Epithelial cell of esophagus (primary cell): ENCODE measurements at regions not wholly inside any gene's neighbourhood (a gene's known extent, or its start where the extent isn't known, plus 50 kb on each side); places are given as distances from the start of the nearest gene placed in this dataset.
"Not testable (repeated sequence)": the region's sequence is repeated elsewhere in the genome, so short reads cannot be mapped to it uniquely, and the experiment has no call there.

Source experiments
- DNase-seq: peaks from one replicate; pipeline ENCODE4 v3.0.0; 2010; ENCODE audit warnings: low read depth
- H3K4me3 ChIP-seq: 2 replicates; pipeline ENCODE4 v1.5.1; 2011; ENCODE audit warnings: mild to moderate bottlenecking, low read length, control low read depth
- TF ChIP-seq, protein P1 (sequence below): IDR thresholded peaks from 2 replicates; pipeline ENCODE4 v1.5.1; 2011; ENCODE audit warnings: low read depth, mild to moderate bottlenecking, low read length, control low read depth, inconsistent platforms; ENCODE audit not compliant: insufficient read depth; ENCODE audit errors: missing control alignments

DNA sequence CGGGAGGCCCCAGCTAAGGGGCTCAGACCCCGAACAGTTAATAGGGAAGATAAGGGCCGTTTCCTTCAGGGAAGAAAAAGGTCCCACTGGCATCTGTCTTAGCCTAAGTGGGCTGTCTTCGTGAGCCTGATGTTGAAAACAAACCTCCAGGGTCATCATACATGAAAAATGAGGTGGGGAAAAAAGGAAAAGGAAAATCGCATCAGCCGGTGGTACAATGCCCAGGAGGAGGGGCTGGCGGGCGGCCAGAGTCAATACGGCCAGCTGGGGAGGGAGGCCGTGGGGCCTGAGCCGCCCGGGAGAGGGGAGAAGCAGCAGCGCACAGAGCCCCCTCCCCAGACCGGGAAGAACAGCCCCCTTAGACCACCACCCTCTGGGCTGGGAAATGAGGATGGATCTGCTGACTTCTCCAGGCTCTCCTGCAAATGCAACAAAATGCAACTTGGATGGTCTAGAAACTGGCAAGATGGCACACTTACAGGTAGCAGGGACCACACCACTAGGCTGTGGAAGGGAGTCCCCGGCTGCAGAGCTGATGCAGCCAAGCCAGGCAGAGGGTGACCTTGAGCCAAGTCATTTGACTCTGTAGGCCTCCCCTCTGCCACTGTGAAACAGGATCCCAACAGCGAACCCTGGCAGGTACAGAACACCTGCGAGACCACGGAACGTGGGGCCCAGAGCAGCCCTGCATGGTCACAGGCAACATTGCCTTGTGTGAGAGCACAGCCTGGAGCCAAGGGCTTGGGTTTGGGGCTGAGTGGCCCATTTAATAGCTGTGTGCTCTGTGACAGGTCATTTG is 448.5 kb downstream of the SOX9 start:
- TF ChIP-seq, protein P1, sequence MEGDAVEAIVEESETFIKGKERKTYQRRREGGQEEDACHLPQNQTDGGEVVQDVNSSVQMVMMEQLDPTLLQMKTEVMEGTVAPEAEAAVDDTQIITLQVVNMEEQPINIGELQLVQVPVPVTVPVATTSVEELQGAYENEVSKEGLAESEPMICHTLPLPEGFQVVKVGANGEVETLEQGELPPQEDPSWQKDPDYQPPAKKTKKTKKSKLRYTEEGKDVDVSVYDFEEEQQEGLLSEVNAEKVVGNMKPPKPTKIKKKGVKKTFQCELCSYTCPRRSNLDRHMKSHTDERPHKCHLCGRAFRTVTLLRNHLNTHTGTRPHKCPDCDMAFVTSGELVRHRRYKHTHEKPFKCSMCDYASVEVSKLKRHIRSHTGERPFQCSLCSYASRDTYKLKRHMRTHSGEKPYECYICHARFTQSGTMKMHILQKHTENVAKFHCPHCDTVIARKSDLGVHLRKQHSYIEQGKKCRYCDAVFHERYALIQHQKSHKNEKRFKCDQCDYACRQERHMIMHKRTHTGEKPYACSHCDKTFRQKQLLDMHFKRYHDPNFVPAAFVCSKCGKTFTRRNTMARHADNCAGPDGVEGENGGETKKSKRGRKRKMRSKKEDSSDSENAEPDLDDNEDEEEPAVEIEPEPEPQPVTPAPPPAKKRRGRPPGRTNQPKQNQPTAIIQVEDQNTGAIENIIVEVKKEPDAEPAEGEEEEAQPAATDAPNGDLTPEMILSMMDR: no peak

DNA sequence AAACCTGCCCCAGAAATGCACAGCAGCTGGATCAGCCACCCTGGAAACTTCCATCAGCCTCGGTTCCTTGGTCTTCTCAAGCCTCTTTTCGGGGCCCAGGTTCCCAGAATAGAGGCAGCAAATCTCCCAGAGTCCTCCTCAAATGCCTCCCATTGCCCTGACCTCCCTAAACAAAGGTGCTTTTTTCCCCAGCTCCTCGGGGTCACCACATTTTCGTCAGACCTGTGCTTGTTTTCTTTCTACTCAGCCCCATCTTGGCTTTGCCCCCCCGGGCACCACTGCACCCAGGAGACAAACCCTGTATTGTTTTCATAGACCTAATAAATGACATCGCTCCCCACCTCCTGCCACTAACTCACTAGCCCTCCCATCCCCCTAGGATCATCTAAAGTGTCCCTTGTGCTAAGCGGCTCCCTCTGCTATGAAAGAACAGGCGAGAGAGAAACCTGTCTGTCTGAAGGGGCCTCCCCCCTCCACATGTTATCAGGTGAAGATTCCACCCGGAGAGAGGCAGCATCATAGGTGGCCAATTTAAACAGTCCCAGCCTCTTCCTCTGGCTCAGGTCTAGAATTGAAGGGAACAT is 451.1 kb downstream of the SOX9 start:
- TF ChIP-seq, protein P1: no peak
- DNase-seq: no peak
- no peak overlapping the region for H3K4me3 ChIP-seq

More for the DNA sequence above, 448.5 kb downstream of the SOX9 start:
- H3K4me3 ChIP-seq: no peak overlapping the region
- no peak for DNase-seq

DNA sequence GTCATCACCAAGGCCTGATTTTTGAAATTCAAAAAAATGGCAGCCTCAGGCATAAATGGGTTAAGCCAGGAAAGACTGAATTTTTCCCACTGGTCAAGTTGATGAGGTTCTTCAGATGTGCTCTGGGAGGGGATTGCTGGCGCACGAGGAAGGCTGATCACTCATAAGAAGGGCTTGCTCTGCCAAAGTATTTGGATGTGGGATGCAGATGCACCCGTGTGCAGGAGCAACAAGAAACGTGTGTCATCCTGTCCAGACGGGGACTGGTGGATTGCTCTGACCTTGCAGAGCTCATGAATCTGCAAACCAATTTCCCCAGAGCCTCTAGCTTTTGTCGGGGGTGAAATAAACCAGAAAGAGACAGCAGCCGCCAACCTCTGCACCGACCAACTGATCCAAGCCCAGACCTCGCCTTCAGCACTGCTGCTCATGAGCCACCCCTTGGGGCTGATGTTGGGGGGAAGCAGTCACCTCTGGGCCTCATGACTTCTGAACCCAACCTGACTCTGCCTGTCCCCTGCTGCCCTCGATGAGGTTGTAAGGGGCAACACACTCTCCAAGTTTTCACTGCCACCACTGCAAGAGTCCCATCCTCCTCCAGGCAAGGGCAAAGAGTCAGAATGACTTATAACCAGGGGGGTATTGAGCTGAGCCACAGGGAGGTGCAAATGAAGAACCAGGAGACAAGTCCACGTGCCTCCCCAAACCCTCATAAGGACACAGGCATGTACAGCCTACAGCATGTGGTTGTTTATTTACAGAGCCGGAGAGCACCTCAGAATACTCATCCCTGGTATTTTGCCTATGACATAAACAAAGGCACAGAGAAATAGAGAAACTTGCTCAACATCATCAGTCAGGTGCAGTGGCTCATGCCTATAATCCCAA is 452.0 kb downstream of the SOX9 start:
- no peak overlapping the region for H3K4me3 ChIP-seq
- DNase-seq: peak; percentile 18
- TF ChIP-seq, protein P1: no peak

DNA sequence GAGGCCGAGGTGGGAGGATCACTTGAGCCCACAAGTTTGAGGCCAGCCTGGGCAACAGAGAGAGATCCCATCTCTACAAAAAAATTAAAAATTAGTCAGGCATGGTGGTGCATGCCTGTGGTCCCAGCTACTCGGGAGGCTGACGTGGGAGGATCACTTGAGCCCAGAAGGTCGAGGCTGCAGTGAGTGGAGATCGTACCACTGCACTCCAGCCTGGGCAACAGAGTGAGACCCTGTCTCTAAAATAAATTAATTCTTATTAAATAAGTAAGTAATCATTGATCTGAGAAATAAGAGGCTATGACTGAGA is 452.6 kb downstream of the SOX9 start:
- not testable (repeated sequence) for H3K4me3 ChIP-seq, DNase-seq

DNA sequence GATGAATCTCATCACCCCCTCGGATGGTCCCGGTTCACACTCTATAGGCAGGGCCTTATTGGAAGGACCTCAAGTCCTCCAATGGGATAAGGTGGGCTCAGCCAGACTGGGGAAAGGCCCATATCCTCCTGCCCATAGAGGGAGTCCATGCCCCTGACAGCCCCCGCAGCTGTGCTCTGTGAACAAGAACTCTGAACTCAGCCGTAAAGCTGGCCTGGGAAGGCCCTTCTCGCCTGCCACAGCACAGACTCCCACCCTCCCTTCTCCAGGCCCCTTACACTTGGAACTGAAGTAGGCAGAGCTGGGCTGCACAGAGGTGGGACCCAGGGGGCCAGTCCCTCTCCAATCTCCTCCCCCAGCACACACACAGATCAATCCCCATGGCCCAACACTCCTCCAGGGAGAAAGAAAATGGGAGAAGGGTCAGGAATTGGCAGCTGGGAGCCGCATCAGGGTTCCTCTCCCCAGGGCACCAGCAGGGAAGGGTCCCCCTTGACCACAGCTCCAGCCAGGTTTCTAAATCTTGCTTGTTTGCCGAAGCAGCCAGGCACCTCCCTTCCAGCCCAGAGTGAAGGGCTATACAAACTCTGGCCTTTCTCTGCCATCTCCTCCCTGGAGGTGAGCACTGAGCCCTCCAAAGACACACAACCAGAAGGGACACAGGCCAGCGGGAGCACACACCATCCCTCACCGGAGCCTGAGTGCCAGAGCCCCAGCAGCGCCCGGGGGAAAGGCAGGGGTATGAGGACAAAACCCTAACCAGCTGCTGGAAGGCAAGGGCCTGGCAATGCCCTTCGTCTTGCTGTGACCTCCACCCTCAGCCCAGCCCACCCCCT is 454.1 kb downstream of the SOX9 start:
- H3K4me3 ChIP-seq: no peak overlapping the region
- TF ChIP-seq, protein P1: no peak
- DNase-seq: no peak

DNA sequence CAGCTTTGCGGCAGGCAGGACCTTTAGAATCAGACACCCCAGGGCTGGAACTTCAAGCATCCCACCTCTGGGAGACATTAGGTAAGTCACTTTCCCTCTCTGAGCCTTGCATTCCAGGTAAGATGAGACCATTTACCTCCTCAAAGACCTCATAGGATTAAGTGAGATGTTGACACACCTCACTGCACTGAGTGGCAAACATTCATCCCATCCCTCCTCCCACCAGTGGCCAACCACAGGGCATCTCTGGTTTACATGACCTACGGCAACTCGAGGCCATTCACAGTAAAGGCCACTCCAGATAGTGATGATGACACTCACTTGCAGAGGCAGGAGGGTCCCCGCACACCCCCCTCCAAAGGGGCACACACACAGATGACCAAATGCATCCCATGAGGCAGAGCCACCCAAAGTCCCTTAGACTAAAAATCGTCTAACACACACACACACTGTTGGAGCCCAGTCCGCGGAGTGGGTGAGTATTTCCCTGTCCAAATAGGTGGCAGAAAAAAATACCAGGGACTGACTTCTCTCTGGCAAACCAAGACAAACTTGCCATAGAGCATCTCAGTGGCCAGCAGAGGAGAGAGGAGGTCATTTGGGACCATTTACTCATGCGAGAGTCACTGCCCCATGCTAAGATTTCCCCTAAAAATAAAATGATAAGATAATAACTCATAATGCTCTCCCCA is 454.9 kb downstream of the SOX9 start:
- TF ChIP-seq, protein P1: no peak
- DNase-seq: no peak
- no peak overlapping the region for H3K4me3 ChIP-seq
